Panc1 (cell line): ENCODE measurements at regions not wholly inside any gene's neighbourhood (a gene's known extent, or its start where the extent isn't known, plus 50 kb on each side); places are given as distances from the start of the nearest gene placed in this dataset.
"Not testable (repeated sequence)": the region's sequence is repeated elsewhere in the genome, so short reads cannot be mapped to it uniquely, and the experiment has no call there.

ENCODE experiments used
- ATAC-seq: fragments of 200-7000 bp; cut with Tn5 transposase; 2 replicates; pipeline ENCODE4 v1.9.1; 2020; ENCODE audit warnings: mild to moderate bottlenecking, moderate library complexity
- BruUV-seq: library from RNA; stranded (reverse); fragments of 400-500 nt; replicated peaks from 2 replicates; lab custom pipeline; 2021; lab: Mats Ljungman, UMichigan
- CTCF ChIA-PET: fragments of 300-600 bp; sonication (Branson Sonifier 250); formaldehyde crosslinking; loops from one replicate; lab custom pipeline; 2022; ENCODE audit warnings: antibody characterized with exemption; lab: Charles Lee
- POLR2A ChIA-PET: fragments of 300-600 bp; sonication (Branson Sonifier 250); formaldehyde crosslinking; loops from one replicate; lab custom pipeline; 2022; ENCODE audit warnings: antibody characterized with exemption; lab: Charles Lee
- DNase-seq: peaks from one replicate; pipeline ENCODE4 v3.0.0-alpha.2; 2010; ENCODE audit warnings: low read depth, low spot score
- H3K27ac ChIP-seq: 2 replicates; pipeline ENCODE4 v1.5.1; 2011; ENCODE audit warnings: mild to moderate bottlenecking, low read length, inconsistent platforms
- H3K27me3 ChIP-seq: fragments of 200-500 bp; sonication (Bioruptor generic); 2 replicates; pipeline ENCODE4 v1.6.0; 2014; ENCODE audit warnings: low read length, inconsistent platforms; ENCODE audit not compliant: control insufficient read depth, insufficient read depth
- H3K36me3 ChIP-seq: fragments of 200-500 bp; sonication (Bioruptor generic); 2 replicates; pipeline ENCODE4 v1.5.1; 2014; ENCODE audit warnings: inconsistent platforms, mild to moderate bottlenecking, low read length, moderate library complexity; ENCODE audit not compliant: control insufficient read depth, insufficient read depth
- H3K4me1 ChIP-seq: 2 replicates; pipeline ENCODE4 v1.5.1; 2011; ENCODE audit warnings: inconsistent platforms, mild to moderate bottlenecking, low read length, moderate library complexity; ENCODE audit not compliant: control insufficient read depth, insufficient read depth
- H3K4me3 ChIP-seq, 2 experiments: 2 replicates each; pipeline ENCODE4 v1.5.1; 2011 to 2012; ENCODE audit warnings: low read depth in 2 of 2, low read length in 2 of 2, mild to moderate bottlenecking in 2 of 2, inconsistent platforms in 1 of 2, moderate library complexity in 1 of 2
- H3K9me3 ChIP-seq: fragments of 200-500 bp; sonication (Bioruptor generic); 2 replicates; pipeline ENCODE4 v1.5.1; 2014; ENCODE audit warnings: low read depth, mild to moderate bottlenecking, inconsistent platforms, low read length, moderate library complexity; ENCODE audit not compliant: control insufficient read depth, insufficient read depth
- CTCF ChIP-seq: fragments of 450-650 bp; IDR thresholded peaks from 2 replicates; pipeline ENCODE4 v1.5.1; 2017; ENCODE audit warnings: mild to moderate bottlenecking
- POLR2AphosphoS5 ChIP-seq: IDR thresholded peaks from 2 replicates; pipeline ENCODE4 v1.6.1; 2012; ENCODE audit warnings: mild to moderate bottlenecking, low read depth, low read length, moderate library complexity
- REST ChIP-seq, 2 experiments: IDR thresholded peaks; 2 replicates each; pipeline ENCODE4 v1.6.1; 2011 to 2012; ENCODE audit warnings: low read depth in 2 of 2, control low read depth in 1 of 2, low read length in 1 of 2, mild to moderate bottlenecking in 1 of 2, moderate library complexity in 1 of 2; ENCODE audit not compliant: insufficient read depth in 1 of 2
- SIN3A ChIP-seq: IDR thresholded peaks from 2 replicates; pipeline ENCODE4 v1.6.1; 2012; ENCODE audit warnings: low read depth, mild to moderate bottlenecking, low read length, moderate library complexity, borderline replicate concordance; ENCODE audit not compliant: insufficient read depth
- TCF7L2 ChIP-seq: IDR thresholded peaks from 2 replicates; pipeline ENCODE4 v1.6.1; 2011; ENCODE audit warnings: mild to moderate bottlenecking, low read depth, low read length, inconsistent platforms
- in situ Hi-C: cut with HindIII; loops from 2 replicates; pipeline ENCODE4 v1.10.0; 2016; ENCODE audit warnings: low sequenced_read_pairs, low pct_unique_long_range_greater_than_20kb
- intact Hi-C: fragments of 100-400 bp; cut with micrococcal nuclease; formaldehyde crosslinking; loops from one replicate; pipeline ENCODE4 v1.10.0; 2022; ENCODE audit not compliant: unreplicated experiment

GRCh38 chr4:86511590-86511989 is 82.5 kb upstream of the PTPN13 start:
- ATAC-seq (no peak), DNase-seq (no peak)
- POLR2A ChIA-PET, result no interaction called here

GRCh38 chr4:86512631-86513030 is 81.5 kb upstream of the PTPN13 start:
- Histone ChIP-seq H3K27ac (no peak overlapping the region), H3K4me1 (no peaks in the 10 kb centered on the region), H3K27me3 (no peaks in the 10 kb centered on the region), H3K4me3 (no peak overlapping the region), H3K9me3 (no peaks in the 10 kb centered on the region), H3K36me3 (no peaks in the 10 kb centered on the region)
- in situ Hi-C loops, result no loop called here
- ChIA-PET CTCF (no interaction called here), POLR2A (no interaction called here)
- no peak for DNase-seq
- BruUV-seq, result no TSS peak
- intact Hi-C loops, result no loop called here
- TF ChIP-seq CTCF (no peak), POLR2AphosphoS5 (no peak), REST (IDR thresholded peaks at IDR 0.05; ENCODE audit: insufficient read depth in 1 of 2, low read depth in 2 of 2, low read length in 1 of 2) (no peak), TCF7L2 (no peak), SIN3A (no peak)
- no peak for ATAC-seq

More at GRCh38 chr4:86511590-86511989, 82.5 kb upstream of the PTPN13 start:
- BruUV-seq, result no TSS peak
- H3K27me3 ChIP-seq, result no peaks in the 10 kb centered on the region
- in situ Hi-C loops, result no loop called here
- no peaks in the 10 kb centered on the region for H3K4me1 ChIP-seq
- intact Hi-C loops, result no loop called here
- no peaks in the 10 kb centered on the region for H3K9me3 ChIP-seq
- H3K27ac ChIP-seq, result no peak overlapping the region
- H3K36me3 ChIP-seq, result no peaks in the 10 kb centered on the region
- TF ChIP-seq TCF7L2, result no peak
- no peak overlapping the region for H3K4me3 ChIP-seq
- CTCF ChIA-PET, result no interaction called here

- H3K27me3 ChIP-seq, DNase-seq, H3K27ac ChIP-seq, POLR2A ChIA-PET, CTCF ChIA-PET, ATAC-seq, H3K4me3 ChIP-seq, BruUV-seq, H3K9me3 ChIP-seq, H3K4me1 ChIP-seq, H3K36me3 ChIP-seq, in situ Hi-C loops, intact Hi-C loops: not testable (repeated sequence)
Observed at GRCh38 chr4:86515963-86516362, 78.2 kb upstream of the PTPN13 start.
